ENCODE measurements at regions not wholly inside any gene's neighbourhood (a gene's known extent, or its start where the extent isn't known, plus 50 kb on each side); places are given as distances from the start of the nearest gene placed in this dataset.

DNA sequence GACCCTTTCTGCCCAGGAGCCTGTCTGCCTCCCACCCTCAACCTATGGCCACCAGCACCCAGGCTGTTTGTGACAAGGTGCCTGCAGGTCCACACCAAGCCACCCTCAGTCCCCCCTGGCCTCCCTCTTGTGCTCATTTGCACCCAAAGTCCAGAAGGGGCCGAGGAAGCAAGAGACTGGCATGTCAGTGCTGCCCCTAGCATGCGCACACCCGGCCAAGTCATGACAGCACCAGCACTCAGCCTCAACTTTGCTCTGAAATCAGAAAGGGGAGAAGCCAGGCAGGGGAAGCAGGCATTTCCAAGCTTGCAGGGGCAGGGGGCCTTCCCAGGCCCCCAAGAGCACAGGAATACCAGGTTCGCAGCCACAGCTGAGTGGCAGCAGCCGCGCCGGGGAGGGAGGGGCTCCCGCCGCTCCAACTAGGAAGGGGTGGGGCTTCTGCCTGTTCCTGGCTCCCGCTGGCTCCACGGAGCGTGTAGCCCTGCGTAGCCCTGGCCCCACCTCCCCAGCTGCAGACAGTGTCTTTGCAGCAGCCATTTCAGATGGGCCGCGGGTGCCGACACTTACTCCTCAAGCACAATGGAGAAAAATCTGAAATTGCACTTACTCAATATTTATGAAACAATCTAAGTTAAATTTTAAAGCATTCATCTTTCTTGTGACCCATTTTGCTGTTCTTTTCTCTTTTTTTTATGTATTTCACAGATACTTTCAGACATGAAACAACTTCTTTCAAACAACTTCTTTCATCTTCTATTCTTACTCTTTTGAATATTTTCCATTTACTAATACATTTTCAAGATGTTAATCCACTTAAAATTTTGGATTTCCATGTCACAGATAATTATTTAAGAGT, 54.9 kb upstream of the ABCB5 start:
- H3K4me3 ChIP-seq (ENCODE audit: low read length) = no peak overlapping the region
- no peak overlapping the region for H3K4me2 ChIP-seq (ENCODE audit: low read length)
- no peaks in the 10 kb centered on the region for H3K9me2 ChIP-seq (replicated peaks; ENCODE audit: control insufficient read depth, low read length)
- no peak overlapping the region for H3K27ac ChIP-seq (ENCODE audit: low read depth, low read length)
- H3K27me3 ChIP-seq (ENCODE audit: control insufficient read depth, low read length) = no peaks in the 10 kb centered on the region
- no peaks in the 10 kb centered on the region for H4K20me1 ChIP-seq (ENCODE audit: control insufficient read depth, insufficient read depth, low read depth, low read length)
- no peaks in the 10 kb centered on the region for H3K9me3 ChIP-seq (ENCODE audit: control insufficient read depth, insufficient read depth, low read length)
- no peaks in the 10 kb centered on the region for H3K79me2 ChIP-seq (ENCODE audit: control insufficient read depth, low read length)
- H3F3A ChIP-seq (ENCODE audit: control insufficient read depth, insufficient read depth) = no peaks in the 10 kb centered on the region
- no peaks in the 10 kb centered on the region for H3K36me3 ChIP-seq (ENCODE audit: control insufficient read depth, low read length)
- TF ChIP-seq EZH2phosphoT487 (IDR thresholded peaks at IDR 0.05; ENCODE audit: borderline replicate concordance, low read length) = no peak
- TF ChIP-seq, protein P1, sequence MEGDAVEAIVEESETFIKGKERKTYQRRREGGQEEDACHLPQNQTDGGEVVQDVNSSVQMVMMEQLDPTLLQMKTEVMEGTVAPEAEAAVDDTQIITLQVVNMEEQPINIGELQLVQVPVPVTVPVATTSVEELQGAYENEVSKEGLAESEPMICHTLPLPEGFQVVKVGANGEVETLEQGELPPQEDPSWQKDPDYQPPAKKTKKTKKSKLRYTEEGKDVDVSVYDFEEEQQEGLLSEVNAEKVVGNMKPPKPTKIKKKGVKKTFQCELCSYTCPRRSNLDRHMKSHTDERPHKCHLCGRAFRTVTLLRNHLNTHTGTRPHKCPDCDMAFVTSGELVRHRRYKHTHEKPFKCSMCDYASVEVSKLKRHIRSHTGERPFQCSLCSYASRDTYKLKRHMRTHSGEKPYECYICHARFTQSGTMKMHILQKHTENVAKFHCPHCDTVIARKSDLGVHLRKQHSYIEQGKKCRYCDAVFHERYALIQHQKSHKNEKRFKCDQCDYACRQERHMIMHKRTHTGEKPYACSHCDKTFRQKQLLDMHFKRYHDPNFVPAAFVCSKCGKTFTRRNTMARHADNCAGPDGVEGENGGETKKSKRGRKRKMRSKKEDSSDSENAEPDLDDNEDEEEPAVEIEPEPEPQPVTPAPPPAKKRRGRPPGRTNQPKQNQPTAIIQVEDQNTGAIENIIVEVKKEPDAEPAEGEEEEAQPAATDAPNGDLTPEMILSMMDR (IDR thresholded peaks at IDR 0.05; ENCODE audit: low read depth, low read length, poor library complexity, severe bottlenecking) = no peak
- no peaks in the 10 kb centered on the region for H3K4me1 ChIP-seq (ENCODE audit: control insufficient read depth, low read length)

DNA sequence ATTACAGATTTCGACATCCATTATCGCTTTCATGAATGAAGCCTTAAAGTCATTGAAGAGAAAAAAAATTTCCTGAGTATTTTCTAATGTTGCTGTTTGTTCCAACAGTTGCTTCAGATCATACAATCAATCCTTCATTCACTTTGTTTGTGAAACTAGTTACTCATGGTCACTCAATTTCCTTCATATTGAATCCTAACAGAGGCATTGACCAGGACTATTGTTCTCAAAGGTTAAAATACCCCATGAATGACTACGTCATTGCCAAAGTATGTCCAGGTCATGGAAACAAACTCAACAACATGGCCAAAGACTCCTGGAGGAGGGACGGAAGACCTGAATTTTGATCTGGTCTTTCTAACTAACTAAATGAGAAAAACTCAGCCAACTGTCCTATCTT, 54.0 kb upstream of the ABCB5 start:
- Histone ChIP-seq H3K79me2 (ENCODE audit: control insufficient read depth, low read length) (no peaks in the 10 kb centered on the region), H3K4me3 (ENCODE audit: low read length) (no peak overlapping the region), H3K36me3 (ENCODE audit: control insufficient read depth, low read length) (no peaks in the 10 kb centered on the region), H3K4me2 (ENCODE audit: low read length) (no peak overlapping the region), H3K9me3 (ENCODE audit: control insufficient read depth, insufficient read depth, low read length) (no peaks in the 10 kb centered on the region), H3K4me1 (ENCODE audit: control insufficient read depth, low read length) (no peaks in the 10 kb centered on the region), H3K9me2 (replicated peaks; ENCODE audit: control insufficient read depth, low read length) (no peaks in the 10 kb centered on the region), H3K27me3 (ENCODE audit: control insufficient read depth, low read length) (no peaks in the 10 kb centered on the region), H4K20me1 (ENCODE audit: control insufficient read depth, insufficient read depth, low read depth, low read length) (no peaks in the 10 kb centered on the region), H3F3A (ENCODE audit: control insufficient read depth, insufficient read depth) (no peaks in the 10 kb centered on the region), H3K27ac (ENCODE audit: low read depth, low read length) (no peak overlapping the region)
- TF ChIP-seq, protein P1 (IDR thresholded peaks at IDR 0.05; ENCODE audit: low read depth, low read length, poor library complexity, severe bottlenecking) = no peak
- TF ChIP-seq EZH2phosphoT487 (IDR thresholded peaks at IDR 0.05; ENCODE audit: borderline replicate concordance, low read length) = no peak

DNA sequence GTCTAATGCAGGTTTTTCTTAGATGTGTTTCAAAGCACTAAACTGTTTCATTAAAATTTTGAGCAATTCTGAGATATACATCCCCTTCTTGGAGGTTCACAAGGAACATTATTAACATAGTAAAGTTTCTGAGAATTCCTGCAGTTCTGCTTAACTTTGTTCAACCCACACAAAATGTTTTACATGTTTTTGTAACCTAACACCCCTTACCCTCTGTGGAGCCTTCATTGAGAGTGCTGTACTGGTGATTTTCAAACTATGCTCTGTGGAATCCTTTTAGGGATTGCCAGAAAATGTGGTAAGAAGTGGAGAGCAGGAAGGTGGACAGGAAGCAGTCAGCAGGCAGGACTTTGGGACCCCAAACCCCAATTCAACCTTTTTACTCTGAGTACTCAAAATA, 53.6 kb upstream of the ABCB5 start:
- H3F3A ChIP-seq (ENCODE audit: control insufficient read depth, insufficient read depth) = no peaks in the 10 kb centered on the region
- H4K20me1 ChIP-seq (ENCODE audit: control insufficient read depth, insufficient read depth, low read depth, low read length) = no peaks in the 10 kb centered on the region
- H3K27ac ChIP-seq (ENCODE audit: low read depth, low read length) = no peak overlapping the region
- no peaks in the 10 kb centered on the region for H3K27me3 ChIP-seq (ENCODE audit: control insufficient read depth, low read length)
- H3K4me3 ChIP-seq (ENCODE audit: low read length) = no peak overlapping the region
- TF ChIP-seq, protein P1 (IDR thresholded peaks at IDR 0.05; ENCODE audit: low read depth, low read length, poor library complexity, severe bottlenecking) = no peak
- no peak for TF ChIP-seq EZH2phosphoT487 (IDR thresholded peaks at IDR 0.05; ENCODE audit: borderline replicate concordance, low read length)
- no peaks in the 10 kb centered on the region for H3K79me2 ChIP-seq (ENCODE audit: control insufficient read depth, low read length)
- H3K36me3 ChIP-seq (ENCODE audit: control insufficient read depth, low read length) = no peaks in the 10 kb centered on the region
- no peaks in the 10 kb centered on the region for H3K9me3 ChIP-seq (ENCODE audit: control insufficient read depth, insufficient read depth, low read length)
- no peaks in the 10 kb centered on the region for H3K4me1 ChIP-seq (ENCODE audit: control insufficient read depth, low read length)
- no peaks in the 10 kb centered on the region for H3K9me2 ChIP-seq (replicated peaks; ENCODE audit: control insufficient read depth, low read length)
- no peak overlapping the region for H3K4me2 ChIP-seq (ENCODE audit: low read length)

Data from DOHH2 (cell line).